Chondrocyte (in vitro differentiated cells): ENCODE measurements at regions not wholly inside any gene's neighbourhood (a gene's known extent, or its start where the extent isn't known, plus 50 kb on each side); places are given as distances from the start of the nearest gene placed in this dataset.

Experiments used
- DNase-seq: peaks from one replicate; pipeline ENCODE4 v3.0.0; 2021; ENCODE audit warnings: mixed read lengths, low spot score
- H3K27ac Mint-ChIP-seq: one replicate; pipeline ENCODE4 v1.8.0; 2021; ENCODE audit warnings: mild to moderate bottlenecking, moderate library complexity, mixed read lengths; ENCODE audit not compliant: unreplicated experiment
- H3K27me3 Mint-ChIP-seq: 2 replicates; pipeline ENCODE4 v1.8.0; 2021; ENCODE audit warnings: low read depth, mixed read lengths
- H3K36me3 Mint-ChIP-seq: 2 replicates; pipeline ENCODE4 v1.8.0; 2021; ENCODE audit warnings: low read depth, mixed read lengths
- H3K4me1 Mint-ChIP-seq: 2 replicates; pipeline ENCODE4 v1.8.0; 2021; ENCODE audit warnings: low read depth, mild to moderate bottlenecking, mixed read lengths
- H3K4me3 Mint-ChIP-seq: one replicate; pipeline ENCODE4 v1.8.0; 2021; ENCODE audit warnings: mild to moderate bottlenecking, moderate library complexity, mixed read lengths; ENCODE audit not compliant: unreplicated experiment
- H3K9me3 Mint-ChIP-seq: 2 replicates; pipeline ENCODE4 v1.8.0; 2021; ENCODE audit warnings: low read depth, mixed read lengths
- CTCF ChIP-seq: fragments of 200-600 bp; sonication (generic); IDR thresholded peaks from 2 replicates; pipeline ENCODE4 v1.5.0; 2021; ENCODE audit warnings: antibody characterized with exemption, mild to moderate bottlenecking, moderate library complexity

- peaks cover 31% of the 10 kb centered on the region for H3K4me1 Mint-ChIP-seq
- no peak for DNase-seq
- no peak overlapping the region for H3K4me3 Mint-ChIP-seq
- H3K27me3 Mint-ChIP-seq: no peaks in the 10 kb centered on the region
- H3K36me3 Mint-ChIP-seq: no peaks in the 10 kb centered on the region
- H3K27ac Mint-ChIP-seq: peak overlapping the region; percentile 97
- TF ChIP-seq CTCF: no peak
- no peaks in the 10 kb centered on the region for H3K9me3 Mint-ChIP-seq
Observed at GRCh38 chr5:135269931-135270421, 129.1 kb downstream of the MACROH2A1 start.

GRCh38 chr5:135269199-135269598 lies 129.8 kb downstream of the MACROH2A1 start:
- H3K4me1 Mint-ChIP-seq: peaks cover 30% of the 10 kb centered on the region
- no peak for TF ChIP-seq CTCF
- no peak for DNase-seq
- no peaks in the 10 kb centered on the region for H3K36me3 Mint-ChIP-seq
- H3K9me3 Mint-ChIP-seq: no peaks in the 10 kb centered on the region
- H3K27me3 Mint-ChIP-seq: no peaks in the 10 kb centered on the region
- peak overlapping the region; percentile 22 for H3K4me3 Mint-ChIP-seq
- peak overlapping the region; percentile 97 for H3K27ac Mint-ChIP-seq

GRCh38 chr5:135266975-135267374 lies 132.1 kb downstream of the MACROH2A1 start:
- H3K9me3 Mint-ChIP-seq: peaks cover 5% of the 10 kb centered on the region
- no peak overlapping the region for H3K27ac Mint-ChIP-seq
- no peak for DNase-seq
- H3K36me3 Mint-ChIP-seq: peaks cover under 1% of the 10 kb centered on the region
- H3K4me3 Mint-ChIP-seq: no peak overlapping the region
- no peaks in the 10 kb centered on the region for H3K27me3 Mint-ChIP-seq
- no peak for TF ChIP-seq CTCF
- H3K4me1 Mint-ChIP-seq: peaks cover 30% of the 10 kb centered on the region

- TF ChIP-seq CTCF: no peak
- Mint-ChIP-seq H3K4me1 (peaks cover 30% of the 10 kb centered on the region), H3K9me3 (peaks cover 7% of the 10 kb centered on the region), H3K27me3 (no peaks in the 10 kb centered on the region), H3K36me3 (peaks cover 2% of the 10 kb centered on the region), H3K4me3 (no peak overlapping the region), H3K27ac (no peak overlapping the region)
- DNase-seq: no peak
Observed at GRCh38 chr5:135266303-135266635, 132.8 kb downstream of the MACROH2A1 start.

GRCh38 chr5:135265497-135266302 lies 133.3 kb downstream of the MACROH2A1 start:
- Mint-ChIP-seq H3K36me3 (peaks cover 2% of the 10 kb centered on the region), H3K9me3 (peaks cover 9% of the 10 kb centered on the region)

More at GRCh38 chr5:135265497-135266302, 133.3 kb downstream of the MACROH2A1 start:
- H3K4me1 Mint-ChIP-seq: peaks cover 30% of the 10 kb centered on the region
- no peak for TF ChIP-seq CTCF
- DNase-seq: no peak
- no peaks in the 10 kb centered on the region for H3K27me3 Mint-ChIP-seq
- H3K27ac Mint-ChIP-seq: no peak overlapping the region
- no peak overlapping the region for H3K4me3 Mint-ChIP-seq
